GM23248 (cell line): ENCODE measurements at regions not wholly inside any gene's neighbourhood (a gene's known extent, or its start where the extent isn't known, plus 50 kb on each side); places are given as distances from the start of the nearest gene placed in this dataset.

Source experiments
- EZH2 ChIP-seq: fragments of 200-600 bp; sonication (generic); IDR thresholded peaks from 2 replicates; pipeline ENCODE4 v1.6.1; 2018; ENCODE audit warnings: antibody characterized with exemption, mild to moderate bottlenecking; ENCODE audit not compliant: insufficient read depth, poor library complexity, severe bottlenecking
- EZH2phosphoT487 ChIP-seq: fragments of 200-600 bp; sonication (generic); IDR thresholded peaks from 2 replicates; pipeline ENCODE4 v1.6.1; 2018; ENCODE audit warnings: antibody characterized with exemption, moderate library complexity, mild to moderate bottlenecking, low read depth; ENCODE audit not compliant: insufficient read depth

DNA sequence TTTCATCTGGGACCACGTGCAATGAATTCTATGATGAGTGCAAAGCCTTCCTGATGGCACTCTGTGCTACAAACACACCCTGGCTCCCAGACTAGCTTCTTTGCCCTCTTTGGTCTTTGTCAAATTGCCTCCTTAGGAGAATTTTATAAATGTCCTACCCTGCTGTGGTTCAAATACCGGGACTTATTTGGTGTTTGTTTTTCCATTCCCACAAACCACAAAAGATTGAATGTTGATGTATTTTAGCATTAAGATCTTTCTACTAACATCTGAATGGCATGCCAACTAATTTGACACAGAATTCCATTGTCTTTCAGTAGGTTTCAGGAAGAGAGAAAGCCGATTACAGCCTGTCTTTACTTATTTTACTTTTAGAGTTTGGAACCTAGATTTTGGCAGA lies 424.2 kb upstream of the SLC35B3 start:
- TF ChIP-seq EZH2 (no peak), EZH2phosphoT487 (no peak)
